PFSK-1 (cell line): ENCODE measurements at regions not wholly inside any gene's neighbourhood (a gene's known extent, or its start where the extent isn't known, plus 50 kb on each side); places are given as distances from the start of the nearest gene placed in this dataset.

Source experiments
- POLR2AphosphoS5 ChIP-seq: IDR thresholded peaks from 2 replicates; pipeline ENCODE4 v1.6.1; 2012; ENCODE audit warnings: low read depth, mild to moderate bottlenecking, control low read depth, low read length, moderate library complexity
- SIN3A ChIP-seq: IDR thresholded peaks from 2 replicates; pipeline ENCODE4 v1.6.1; 2012; ENCODE audit warnings: mild to moderate bottlenecking, low read length, moderate library complexity, borderline replicate concordance; ENCODE audit not compliant: insufficient read depth

DNA sequence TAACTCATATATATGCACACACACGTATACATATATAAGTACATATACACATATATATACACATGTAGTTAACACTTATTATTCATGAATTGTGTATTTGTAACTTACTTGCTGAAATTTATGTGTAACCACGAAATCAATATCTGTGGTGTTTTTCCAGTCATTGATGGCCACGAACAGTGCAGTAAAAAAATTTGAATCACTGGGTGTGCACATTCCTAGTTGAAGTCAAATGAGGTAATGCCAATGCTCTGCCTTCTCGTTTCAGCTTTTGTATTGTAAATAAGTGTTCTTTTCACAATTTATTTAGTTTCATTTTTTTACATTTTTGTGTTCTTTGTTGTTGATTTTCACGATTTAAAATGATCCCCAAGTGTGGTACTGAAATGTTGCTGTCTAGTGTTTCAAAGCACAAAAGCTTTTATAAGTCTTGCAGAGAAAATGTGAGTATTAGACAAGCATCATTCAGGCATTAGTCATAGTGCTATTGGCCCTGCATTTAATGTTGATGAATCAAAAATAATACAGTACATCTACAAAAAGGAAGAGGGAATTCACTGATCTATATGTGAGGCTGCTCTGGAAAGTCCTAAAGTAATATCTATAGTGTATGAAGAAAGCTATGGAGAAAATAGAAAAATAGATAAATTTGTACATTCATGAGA, 419.0 kb downstream of the DSC3 start:
- TF ChIP-seq POLR2AphosphoS5 = no peak
- TF ChIP-seq SIN3A = no peak
